ENCODE measurements at regions not wholly inside any gene's neighbourhood (a gene's known extent, or its start where the extent isn't known, plus 50 kb on each side); places are given as distances from the start of the nearest gene placed in this dataset.
"Not testable (repeated sequence)": the region's sequence is repeated elsewhere in the genome, so short reads cannot be mapped to it uniquely, and the experiment has no call there.

GRCh38 chr1:120342231-120343073 is 72.4 kb upstream of the NBPF8 start:
- TF ChIP-seq, protein P1, sequence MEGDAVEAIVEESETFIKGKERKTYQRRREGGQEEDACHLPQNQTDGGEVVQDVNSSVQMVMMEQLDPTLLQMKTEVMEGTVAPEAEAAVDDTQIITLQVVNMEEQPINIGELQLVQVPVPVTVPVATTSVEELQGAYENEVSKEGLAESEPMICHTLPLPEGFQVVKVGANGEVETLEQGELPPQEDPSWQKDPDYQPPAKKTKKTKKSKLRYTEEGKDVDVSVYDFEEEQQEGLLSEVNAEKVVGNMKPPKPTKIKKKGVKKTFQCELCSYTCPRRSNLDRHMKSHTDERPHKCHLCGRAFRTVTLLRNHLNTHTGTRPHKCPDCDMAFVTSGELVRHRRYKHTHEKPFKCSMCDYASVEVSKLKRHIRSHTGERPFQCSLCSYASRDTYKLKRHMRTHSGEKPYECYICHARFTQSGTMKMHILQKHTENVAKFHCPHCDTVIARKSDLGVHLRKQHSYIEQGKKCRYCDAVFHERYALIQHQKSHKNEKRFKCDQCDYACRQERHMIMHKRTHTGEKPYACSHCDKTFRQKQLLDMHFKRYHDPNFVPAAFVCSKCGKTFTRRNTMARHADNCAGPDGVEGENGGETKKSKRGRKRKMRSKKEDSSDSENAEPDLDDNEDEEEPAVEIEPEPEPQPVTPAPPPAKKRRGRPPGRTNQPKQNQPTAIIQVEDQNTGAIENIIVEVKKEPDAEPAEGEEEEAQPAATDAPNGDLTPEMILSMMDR (IDR thresholded peaks at IDR 0.05; ENCODE audit: borderline replicate concordance, extremely low read depth, low read length, poor library complexity, severe bottlenecking): not testable (repeated sequence)
- TF ChIP-seq EZH2 (IDR thresholded peaks at IDR 0.05; ENCODE audit: borderline replicate concordance, low read depth, low read length, severe bottlenecking): not testable (repeated sequence)
